ENCODE measurements at regions not wholly inside any gene's neighbourhood (a gene's known extent, or its start where the extent isn't known, plus 50 kb on each side); places are given as distances from the start of the nearest gene placed in this dataset.
"Not testable (repeated sequence)": the region's sequence is repeated elsewhere in the genome, so short reads cannot be mapped to it uniquely, and the experiment has no call there.

- not testable (repeated sequence) for TF ChIP-seq CTCF, POLR2A (IDR thresholded peaks at IDR 0.05)
Measured at GRCh38 chr9:92203887-92204286, 88.7 kb upstream of the SPTLC1 start.
